ENCODE measurements at regions not wholly inside any gene's neighbourhood (a gene's known extent, or its start where the extent isn't known, plus 50 kb on each side); places are given as distances from the start of the nearest gene placed in this dataset.

DNA sequence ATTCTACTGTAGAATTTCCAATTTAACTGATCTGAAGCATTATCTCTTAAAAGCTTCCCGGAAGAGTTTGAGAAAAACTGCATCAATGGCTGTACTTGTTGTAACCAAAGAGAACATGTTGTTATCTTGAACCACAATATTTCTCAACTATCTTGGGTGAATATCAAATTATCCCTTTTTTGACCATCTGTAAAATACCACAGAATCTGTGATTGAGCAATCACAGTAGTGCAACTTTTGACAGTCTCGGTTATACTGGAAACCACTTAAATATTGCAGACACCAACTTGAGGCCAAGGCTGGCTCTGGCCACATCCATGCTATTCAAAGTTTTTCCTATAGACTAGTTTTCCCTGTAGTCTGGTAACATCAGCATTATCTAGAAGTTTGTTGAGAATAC is 842.8 kb upstream of the EPHA6 start:
- Mint-ChIP-seq H3K4me1 (ENCODE audit: low read depth) (no peaks in the 10 kb centered on the region), H3K27ac (no peak overlapping the region), H3K36me3 (ENCODE audit: low read depth) (no peaks in the 10 kb centered on the region), H3K27me3 (ENCODE audit: insufficient read depth) (no peaks in the 10 kb centered on the region), H3K4me3 (no peak overlapping the region), H3K9me3 (peaks cover 28% of the 10 kb centered on the region)
- DNase-seq: no peak
- TF ChIP-seq, protein P1, sequence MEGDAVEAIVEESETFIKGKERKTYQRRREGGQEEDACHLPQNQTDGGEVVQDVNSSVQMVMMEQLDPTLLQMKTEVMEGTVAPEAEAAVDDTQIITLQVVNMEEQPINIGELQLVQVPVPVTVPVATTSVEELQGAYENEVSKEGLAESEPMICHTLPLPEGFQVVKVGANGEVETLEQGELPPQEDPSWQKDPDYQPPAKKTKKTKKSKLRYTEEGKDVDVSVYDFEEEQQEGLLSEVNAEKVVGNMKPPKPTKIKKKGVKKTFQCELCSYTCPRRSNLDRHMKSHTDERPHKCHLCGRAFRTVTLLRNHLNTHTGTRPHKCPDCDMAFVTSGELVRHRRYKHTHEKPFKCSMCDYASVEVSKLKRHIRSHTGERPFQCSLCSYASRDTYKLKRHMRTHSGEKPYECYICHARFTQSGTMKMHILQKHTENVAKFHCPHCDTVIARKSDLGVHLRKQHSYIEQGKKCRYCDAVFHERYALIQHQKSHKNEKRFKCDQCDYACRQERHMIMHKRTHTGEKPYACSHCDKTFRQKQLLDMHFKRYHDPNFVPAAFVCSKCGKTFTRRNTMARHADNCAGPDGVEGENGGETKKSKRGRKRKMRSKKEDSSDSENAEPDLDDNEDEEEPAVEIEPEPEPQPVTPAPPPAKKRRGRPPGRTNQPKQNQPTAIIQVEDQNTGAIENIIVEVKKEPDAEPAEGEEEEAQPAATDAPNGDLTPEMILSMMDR (IDR thresholded peaks at IDR 0.05): no peak

DNA sequence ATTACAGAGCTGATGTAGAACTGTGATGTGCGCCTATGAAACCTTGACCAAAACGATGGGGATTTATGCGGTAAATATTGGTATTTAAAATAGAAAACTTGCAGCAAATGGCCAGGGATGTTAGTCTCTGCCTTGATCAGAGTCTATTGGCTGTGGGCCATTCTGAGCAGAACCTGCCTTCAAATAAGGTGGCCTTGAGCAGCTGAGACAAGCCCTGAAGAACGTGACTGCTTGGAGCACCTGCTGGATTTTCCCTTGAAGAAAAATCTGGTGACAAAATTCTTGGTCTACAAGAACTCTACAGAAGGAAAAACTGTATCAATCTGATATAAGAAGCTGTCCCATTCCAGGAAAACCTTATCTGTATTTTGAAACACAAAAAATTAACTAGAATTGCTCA is 820.1 kb upstream of the EPHA6 start:
- DNase-seq: no peak
- TF ChIP-seq, protein P1 (IDR thresholded peaks at IDR 0.05): no peak
- H3K4me1 Mint-ChIP-seq (ENCODE audit: low read depth): no peaks in the 10 kb centered on the region
- no peak overlapping the region for H3K4me3 Mint-ChIP-seq
- H3K27ac Mint-ChIP-seq: no peak overlapping the region
- H3K27me3 Mint-ChIP-seq (ENCODE audit: insufficient read depth): no peaks in the 10 kb centered on the region
- no peaks in the 10 kb centered on the region for H3K36me3 Mint-ChIP-seq (ENCODE audit: low read depth)
- peaks cover 20% of the 10 kb centered on the region for H3K9me3 Mint-ChIP-seq

DNA sequence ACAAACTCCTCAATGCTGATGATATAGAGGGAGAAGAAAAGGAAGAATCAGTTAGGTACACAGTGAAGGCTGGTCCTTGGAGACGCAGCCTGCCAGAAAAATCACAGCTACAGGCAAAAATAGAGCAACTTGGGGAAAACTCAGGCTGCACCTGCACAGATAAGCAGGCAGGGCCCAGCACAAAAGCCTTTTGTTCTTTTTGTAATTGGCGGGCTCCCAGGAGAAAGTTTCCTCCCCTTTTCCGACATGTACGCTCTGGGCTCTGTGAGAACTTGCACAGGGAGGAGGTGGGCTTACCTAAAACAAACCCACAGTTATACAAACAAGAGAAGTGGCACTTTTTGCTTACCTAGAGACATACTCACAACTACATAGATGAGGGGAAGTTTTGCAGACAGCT is 813.4 kb upstream of the EPHA6 start:
- Mint-ChIP-seq H3K36me3 (ENCODE audit: low read depth) (no peaks in the 10 kb centered on the region), H3K4me1 (ENCODE audit: low read depth) (no peaks in the 10 kb centered on the region), H3K27me3 (ENCODE audit: insufficient read depth) (no peaks in the 10 kb centered on the region; the same call in 1 of the 2 replicates), H3K4me3 (no peak overlapping the region), H3K9me3 (peaks cover 22% of the 10 kb centered on the region), H3K27ac (no peak overlapping the region)
- TF ChIP-seq, protein P1 (IDR thresholded peaks at IDR 0.05): no peak
- no peak for DNase-seq

DNA sequence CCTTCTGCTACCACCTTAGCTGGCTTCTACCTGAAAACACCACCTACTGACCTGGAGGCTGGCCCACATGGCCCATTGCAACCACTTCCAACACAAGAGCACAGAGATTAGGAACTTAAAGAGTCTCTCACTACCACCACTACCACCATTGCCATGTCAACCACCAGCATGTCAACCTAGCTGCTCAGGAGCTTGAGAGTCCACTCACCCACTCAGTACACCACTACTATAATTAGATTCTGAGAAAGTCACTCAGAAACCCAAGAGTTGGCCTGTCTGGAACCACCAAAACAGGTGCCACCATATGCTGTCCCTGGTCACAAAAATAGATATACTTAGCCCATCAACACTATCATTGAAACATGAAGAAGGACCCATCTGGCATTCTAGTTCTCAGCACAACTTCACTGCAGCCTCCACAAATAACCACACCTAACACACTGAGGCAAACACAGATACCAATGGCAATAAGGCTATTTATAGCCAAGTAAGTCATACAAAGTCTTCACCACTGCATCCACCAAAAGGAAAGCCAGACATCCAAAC is 806.7 kb upstream of the EPHA6 start:
- no peak for DNase-seq
- Mint-ChIP-seq H3K27ac (no peak overlapping the region), H3K4me3 (no peak overlapping the region), H3K36me3 (ENCODE audit: low read depth) (no peaks in the 10 kb centered on the region), H3K9me3 (peaks cover 10% of the 10 kb centered on the region), H3K4me1 (ENCODE audit: low read depth) (no peaks in the 10 kb centered on the region), H3K27me3 (ENCODE audit: insufficient read depth) (no peaks in the 10 kb centered on the region; the same call in 1 of the 2 replicates)
- TF ChIP-seq, protein P1 (IDR thresholded peaks at IDR 0.05): no peak

DNA sequence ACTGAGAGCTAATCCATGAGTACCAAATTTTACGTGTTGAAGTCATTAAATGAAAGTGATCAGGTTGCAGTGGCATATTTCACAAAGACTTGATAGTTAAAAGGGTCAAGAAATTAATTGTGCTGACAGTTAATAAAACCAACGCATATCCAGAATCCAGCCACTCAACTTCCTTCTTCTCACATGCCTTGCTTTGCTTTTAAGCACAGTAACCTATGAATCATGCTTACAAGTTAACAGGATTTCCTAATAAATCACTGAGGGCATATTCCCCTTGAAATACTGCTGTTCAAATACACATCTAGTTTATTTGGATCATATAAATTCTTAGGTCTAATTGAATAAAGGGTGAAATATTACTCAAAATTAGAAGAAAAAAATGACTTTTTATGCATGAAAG is 801.5 kb upstream of the EPHA6 start:
- TF ChIP-seq, protein P1 (IDR thresholded peaks at IDR 0.05): no peak
- no peak for DNase-seq
- H3K27ac Mint-ChIP-seq: no peak overlapping the region
- H3K4me1 Mint-ChIP-seq (ENCODE audit: low read depth): no peaks in the 10 kb centered on the region
- no peaks in the 10 kb centered on the region for H3K36me3 Mint-ChIP-seq (ENCODE audit: low read depth)
- no peaks in the 10 kb centered on the region for H3K27me3 Mint-ChIP-seq (ENCODE audit: insufficient read depth)
- no peak overlapping the region for H3K4me3 Mint-ChIP-seq
- H3K9me3 Mint-ChIP-seq: peaks cover 10% of the 10 kb centered on the region; the same call in 1 of the 2 replicates

DNA sequence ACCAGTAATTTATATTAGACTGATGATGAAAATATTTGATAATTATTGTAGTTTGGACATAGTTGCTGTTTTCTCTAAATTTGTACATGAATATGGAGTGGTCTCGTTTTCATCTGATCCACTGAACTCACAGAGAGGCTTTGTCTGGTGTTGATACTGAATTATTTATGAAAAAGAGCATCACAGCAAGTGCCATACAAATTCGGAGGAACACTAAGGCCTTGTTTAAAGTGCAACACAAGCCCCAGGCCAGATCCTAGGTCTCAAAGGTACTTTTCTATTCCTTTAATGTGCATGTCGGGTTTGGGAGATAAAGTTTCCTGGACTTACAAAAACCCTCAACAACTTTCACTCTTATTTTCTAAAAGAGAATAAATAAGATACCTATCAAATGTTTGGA is 796.8 kb upstream of the EPHA6 start:
- no peak overlapping the region for H3K27ac Mint-ChIP-seq
- no peaks in the 10 kb centered on the region; the same call in 1 of the 2 replicates for H3K9me3 Mint-ChIP-seq
- H3K4me3 Mint-ChIP-seq: no peak overlapping the region
- DNase-seq: no peak
- H3K4me1 Mint-ChIP-seq (ENCODE audit: low read depth): no peaks in the 10 kb centered on the region
- no peaks in the 10 kb centered on the region for H3K36me3 Mint-ChIP-seq (ENCODE audit: low read depth)
- TF ChIP-seq, protein P1 (IDR thresholded peaks at IDR 0.05): no peak
- no peaks in the 10 kb centered on the region for H3K27me3 Mint-ChIP-seq (ENCODE audit: insufficient read depth)

All from HFFc6 (cell line).